H4 (cell line): ENCODE measurements at regions not wholly inside any gene's neighbourhood (a gene's known extent, or its start where the extent isn't known, plus 50 kb on each side); places are given as distances from the start of the nearest gene placed in this dataset.
A peak's percentile ranks its signal among the peaks of the same experiment; 100 is the strongest.

Experiments used
- DNase-seq: peaks from one replicate; pipeline ENCODE4 v3.0.0-alpha.2; 2015; ENCODE audit warnings: low spot score

DNA sequence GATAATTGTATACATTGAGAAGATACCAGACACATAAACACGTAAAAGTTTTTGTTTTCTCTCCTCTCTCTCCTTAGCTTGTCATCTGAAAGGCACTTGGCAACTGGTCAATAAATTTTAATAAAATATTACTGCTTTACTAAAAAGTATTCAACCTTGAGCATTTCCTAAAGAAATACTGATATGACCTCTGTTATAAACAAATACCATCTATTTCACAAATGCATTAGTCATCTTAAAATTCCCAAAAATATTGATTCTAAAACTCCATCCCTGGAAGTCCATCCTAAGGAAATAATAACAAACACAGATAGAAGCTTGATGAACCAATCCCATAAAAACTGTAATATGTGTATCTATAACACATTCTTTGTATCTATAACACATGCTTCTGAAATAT lies 483.2 kb downstream of the TLR4 start:
- DNase-seq = no peak

DNA sequence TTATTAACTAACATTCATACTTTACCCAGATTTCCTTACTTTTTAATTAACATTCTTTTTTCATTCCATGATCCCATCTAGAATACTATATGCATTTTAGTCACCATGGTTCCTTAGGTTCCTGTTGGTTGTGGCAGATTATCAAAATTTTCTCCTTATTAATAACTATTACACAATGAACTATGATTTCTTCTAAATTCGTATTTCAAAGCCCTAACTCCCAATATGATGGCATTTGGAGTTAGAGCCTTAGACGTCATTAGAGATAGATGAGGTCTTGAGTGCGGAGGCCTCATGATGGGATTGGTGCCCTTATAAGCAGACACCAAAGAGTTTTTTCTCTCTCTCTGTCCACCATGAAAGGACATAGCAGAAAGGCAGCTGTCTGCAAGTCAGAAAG lies 485.4 kb downstream of the TLR4 start:
- no peak for DNase-seq

DNA sequence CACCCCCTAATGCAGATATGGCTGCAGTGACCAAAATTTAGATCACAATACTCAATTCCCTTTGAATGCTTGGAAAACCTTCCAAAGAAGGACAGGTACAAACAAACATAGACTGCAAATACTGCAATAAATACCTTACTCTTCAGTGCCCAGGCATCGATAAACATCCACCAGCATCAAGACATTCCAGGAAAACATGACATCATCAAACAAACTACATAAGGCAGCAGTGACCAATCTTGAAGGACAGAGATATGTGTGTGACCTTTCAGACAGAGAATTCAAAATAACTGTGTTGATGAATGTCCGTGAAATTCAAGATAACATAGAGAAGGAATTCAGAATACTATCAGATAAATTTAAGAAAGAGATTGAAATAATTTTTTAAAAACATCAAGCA lies 488.6 kb downstream of the TLR4 start:
- DNase-seq = no peak

DNA sequence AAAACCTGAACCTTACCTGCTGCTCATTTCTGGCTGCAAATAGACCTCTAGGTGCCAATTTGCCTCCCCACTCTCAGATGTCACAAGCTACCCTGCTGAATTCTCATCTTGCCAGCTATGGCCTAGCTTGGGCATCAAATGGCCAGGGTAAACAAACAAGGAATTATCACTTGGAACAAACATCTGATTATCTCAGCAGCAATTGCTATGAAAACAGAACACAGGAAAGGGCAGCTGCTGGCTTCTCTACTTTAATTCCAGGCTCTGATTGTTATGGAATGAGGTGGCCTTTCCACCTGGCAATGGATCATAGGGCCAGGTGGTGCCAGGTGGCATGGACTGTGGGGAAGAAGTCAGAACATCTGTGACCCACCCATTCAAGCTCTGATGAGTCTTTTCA lies 505.1 kb downstream of the TLR4 start:
- DNase-seq = no peak

DNA sequence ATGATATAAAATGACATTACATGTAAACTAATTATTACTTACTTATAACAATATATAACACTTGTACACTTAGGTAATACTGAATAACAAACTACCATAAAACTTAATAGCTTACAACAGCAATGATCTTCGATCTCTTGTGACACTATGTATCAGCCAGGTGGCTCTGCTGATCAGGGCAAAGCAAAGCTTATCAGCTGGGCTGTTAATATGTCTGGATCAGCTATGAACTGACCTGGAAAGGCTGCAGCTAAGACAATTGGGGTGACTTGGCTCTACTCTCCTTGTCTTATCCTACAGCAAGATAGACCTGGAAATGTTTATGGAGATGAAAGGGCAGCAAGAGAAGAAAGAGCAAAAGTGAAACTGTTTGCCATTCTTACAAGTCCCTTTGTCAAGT lies 511.3 kb downstream of the TLR4 start:
- DNase-seq = no peak

DNA sequence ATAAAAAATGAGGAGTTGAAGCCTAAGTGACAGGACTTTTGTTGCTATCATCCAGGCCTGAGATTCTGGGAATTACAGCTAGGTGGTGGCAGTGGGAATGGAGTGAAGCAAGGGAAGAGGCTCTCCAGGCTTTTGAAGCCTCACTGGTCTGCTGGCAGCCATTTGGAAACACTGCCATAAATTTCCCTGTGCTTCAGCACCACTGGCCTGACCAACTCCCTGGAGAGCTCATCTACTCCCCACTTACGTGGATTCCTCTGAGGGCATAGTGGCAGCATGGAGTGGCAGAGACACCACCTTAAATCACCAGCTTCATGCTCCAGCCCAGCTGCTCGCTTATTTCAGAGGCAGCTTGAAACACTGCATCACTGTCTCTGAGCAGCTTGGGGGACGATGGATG lies 518.2 kb downstream of the TLR4 start:
- no peak for DNase-seq

DNA sequence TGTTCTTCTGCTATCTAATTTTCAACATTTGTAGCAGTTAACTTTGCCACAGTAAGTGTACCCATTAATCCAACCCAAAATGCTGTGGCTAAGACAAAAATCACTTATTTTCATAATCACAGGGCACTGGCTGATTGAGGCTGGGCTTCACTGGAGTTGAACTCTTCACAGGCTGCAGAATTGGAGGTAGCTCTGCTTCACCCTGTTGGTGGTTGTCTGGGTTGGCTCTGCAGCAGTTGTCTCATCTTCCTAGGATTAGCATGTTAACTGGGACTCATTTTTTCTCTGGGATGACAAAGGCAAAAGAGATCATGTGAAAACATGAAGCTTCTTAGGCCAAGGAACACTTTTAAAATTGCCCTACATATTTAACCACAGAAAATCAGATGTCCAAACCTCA lies 518.9 kb downstream of the TLR4 start:
- no peak for DNase-seq

DNA sequence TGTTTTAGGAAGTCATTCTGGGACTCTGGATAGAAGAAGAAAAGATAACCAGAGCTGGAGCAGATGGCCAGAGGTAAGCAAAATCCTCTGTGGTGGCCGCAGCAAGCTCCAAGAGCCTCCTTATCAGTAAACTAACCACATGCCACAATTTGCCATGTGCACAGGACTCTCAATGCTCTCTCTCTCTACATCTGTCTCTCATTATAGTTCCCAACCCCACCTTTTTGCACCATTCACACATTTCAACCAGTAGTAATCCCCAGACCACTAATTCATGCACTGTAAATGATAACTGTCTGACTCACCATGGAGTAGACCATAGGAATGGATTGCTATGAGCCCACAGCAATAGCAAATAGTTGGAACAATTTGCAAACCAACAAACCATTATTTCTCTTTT lies 526.1 kb downstream of the TLR4 start:
- DNase-seq = peak; percentile 50

DNA sequence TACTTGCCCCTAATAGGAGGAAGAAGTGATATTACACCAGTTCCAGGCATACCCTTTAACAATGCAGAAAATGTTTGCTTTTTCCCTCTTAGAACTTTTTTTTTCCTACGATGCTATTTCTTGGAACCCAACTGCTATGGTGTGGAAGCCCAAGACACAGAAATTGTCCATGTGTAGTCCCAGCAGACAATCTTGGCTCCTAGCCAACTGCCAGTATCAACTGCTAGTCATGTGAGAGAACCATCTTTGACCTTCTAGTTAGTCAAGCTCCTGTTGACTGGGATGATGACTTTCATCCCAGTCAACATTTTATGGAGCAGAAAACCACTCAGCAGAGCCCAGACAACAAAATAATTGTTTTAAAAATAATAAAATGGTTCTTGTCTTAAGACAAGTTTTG lies 532.4 kb downstream of the TLR4 start:
- DNase-seq = no peak

DNA sequence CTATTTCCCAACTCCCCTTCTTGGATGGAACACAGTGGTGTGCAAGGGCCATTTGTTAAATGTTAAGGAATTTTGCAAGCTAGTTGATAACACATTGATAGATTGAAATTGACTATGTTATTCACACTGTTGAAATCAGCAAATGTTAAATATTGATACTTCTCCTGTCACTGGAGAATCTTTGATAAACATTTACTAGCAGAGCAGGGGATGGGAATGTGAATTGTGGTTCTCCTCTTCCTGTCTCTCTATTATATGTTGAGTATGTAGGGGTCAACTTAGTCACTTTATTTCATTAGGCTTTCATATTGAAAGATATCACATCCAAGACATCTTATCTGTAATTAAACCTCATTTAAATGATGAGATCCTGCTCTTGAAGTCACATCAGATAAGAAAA lies 533.9 kb downstream of the TLR4 start:
- no peak for DNase-seq

DNA sequence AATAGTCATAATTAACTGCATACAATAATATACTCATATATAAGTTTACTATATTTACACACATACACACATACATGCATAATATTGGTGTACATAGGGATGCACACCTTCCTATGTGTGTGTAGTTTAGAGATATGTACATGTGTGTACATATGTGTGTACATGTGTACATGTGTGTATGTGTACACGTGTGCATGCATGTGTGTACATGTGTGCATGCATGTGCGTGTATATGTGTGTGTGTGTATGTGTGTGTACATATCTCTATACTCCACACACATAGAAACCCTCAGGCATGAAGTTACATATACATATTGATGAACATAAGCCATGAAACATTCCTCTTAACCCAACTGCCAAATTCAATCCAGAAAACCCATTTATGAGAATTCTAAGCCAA lies 547.8 kb downstream of the TLR4 start:
- no peak for DNase-seq

DNA sequence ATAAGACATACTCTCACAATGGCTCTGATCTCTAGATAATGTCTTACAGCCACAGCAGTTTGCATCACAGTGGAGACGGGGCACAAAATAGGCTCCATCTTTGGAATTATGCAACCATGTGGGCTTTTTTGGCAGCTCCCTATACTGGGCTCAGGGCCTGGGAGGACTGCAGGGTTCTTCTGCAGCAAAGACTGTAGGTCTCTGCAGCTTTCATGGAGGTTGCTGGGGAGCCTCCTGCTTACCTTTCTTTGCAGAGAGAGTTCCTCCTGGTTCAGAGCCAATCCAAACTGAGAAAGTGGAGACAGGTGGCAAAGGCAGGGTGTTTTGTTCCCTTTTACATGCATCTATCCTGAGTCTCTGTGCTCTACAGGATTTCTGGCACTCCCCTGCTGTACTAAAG lies 558.0 kb downstream of the TLR4 start:
- DNase-seq = no peak

DNA sequence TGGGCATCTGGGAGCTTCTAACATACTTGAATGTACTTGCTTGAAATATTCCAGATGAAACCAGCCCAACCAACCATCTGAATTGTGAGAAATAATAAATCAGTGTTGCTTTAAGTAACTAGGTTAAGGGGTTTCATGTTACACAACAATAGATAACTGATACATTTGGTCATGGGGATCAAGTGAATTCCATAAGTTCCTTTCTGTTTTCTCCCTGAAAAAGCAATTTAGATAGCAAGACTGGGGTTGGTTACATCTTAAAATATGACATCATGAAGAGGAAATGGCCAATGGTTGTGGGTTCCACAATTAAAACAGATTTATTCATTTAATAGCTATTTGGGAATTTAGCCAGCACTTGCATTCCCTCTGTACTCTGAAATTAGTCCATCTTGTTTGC lies 559.7 kb downstream of the TLR4 start:
- DNase-seq = no peak

DNA sequence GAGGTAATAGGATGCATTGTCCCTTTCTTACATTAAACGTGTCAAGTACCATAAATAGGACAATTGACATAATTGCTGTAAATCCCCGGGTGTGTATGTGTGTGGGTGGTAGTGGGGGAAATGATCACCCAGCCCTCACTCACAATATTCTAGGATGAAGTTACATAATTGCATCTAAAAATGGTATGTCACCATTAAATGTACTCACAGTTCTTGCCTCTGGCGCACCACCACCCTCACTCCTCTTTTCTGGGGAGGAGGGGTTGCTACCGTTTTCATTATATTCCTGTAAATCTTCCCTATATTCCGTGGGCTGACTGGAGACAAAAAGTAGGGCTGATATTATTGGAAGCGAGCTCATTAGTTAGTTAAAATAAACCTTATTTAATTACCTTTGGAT lies 563.8 kb downstream of the TLR4 start:
- DNase-seq = no peak

DNA sequence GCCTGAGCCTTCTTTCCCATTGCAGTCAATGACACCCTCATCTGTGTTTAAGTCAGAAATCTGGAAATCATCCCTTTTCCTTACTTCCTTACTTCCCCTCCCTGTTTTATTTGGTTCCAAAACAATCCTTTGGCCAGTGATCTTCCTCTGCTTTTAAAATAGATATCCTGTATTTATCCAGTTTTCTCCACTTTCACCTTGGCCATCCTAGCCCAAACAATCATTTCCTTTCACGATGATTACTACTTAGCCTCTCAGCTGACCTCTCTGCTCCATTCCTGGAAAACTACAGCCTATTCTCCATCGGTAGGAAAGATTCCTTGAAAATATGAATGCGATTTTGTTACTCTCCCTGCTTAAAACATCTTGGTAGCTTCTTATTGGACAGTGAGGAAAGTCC lies 565.4 kb downstream of the TLR4 start:
- no peak for DNase-seq

DNA sequence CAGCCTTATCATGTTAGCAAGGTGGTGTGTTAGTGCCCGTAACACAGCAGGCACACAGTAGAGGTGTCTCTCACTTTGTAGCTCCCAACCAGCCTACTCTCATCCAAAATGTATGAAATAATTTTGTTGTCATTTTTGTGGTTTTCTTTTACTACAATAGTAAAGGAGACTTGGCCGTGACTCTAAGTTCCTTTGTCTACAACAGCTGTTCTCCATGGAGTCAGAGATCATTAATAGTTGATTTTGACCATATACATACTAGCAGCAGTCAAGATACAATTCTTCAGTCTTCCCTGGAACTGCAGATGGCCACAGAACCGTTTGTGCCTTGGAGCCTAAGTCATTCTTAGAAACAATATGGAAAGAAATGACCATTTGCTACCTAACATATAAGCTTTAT lies 567.1 kb downstream of the TLR4 start:
- no peak for DNase-seq

DNA sequence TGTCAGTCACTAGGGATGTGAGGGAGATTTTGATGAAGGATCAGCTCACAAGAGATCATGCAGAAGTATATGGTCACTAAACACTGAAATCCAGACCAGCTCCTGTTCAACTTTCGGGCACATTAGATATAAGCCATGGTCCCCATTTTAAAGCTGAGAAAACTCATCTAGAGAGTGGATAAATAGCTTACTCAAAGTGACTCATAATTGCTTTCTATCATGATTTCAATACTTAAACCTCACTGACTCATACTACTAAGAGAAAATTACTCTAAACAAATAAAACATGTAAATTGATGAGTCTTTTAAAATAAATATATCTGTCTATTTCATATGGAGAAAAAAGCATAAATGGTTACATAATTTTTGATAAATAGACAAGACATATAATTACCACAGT lies 567.7 kb downstream of the TLR4 start:
- no peak for DNase-seq

DNA sequence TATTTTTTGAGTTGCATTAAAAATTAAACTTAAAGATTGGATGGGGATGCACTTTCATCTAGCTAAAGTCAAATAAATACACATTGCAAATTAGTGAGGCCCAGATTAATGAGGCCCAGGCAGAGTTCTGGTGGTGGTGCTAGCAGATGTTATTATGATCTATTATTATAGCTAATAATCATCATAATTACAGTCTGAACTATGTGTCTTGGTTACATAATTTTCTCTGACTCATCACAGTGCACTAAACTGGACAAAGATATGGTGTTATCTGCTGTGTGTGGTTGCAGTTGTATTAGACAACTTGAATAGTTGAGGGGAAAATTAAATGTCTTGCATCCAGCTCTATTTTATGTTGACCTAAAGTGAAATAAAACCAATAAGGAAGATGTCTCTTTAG lies 568.8 kb downstream of the TLR4 start:
- DNase-seq = no peak

DNA sequence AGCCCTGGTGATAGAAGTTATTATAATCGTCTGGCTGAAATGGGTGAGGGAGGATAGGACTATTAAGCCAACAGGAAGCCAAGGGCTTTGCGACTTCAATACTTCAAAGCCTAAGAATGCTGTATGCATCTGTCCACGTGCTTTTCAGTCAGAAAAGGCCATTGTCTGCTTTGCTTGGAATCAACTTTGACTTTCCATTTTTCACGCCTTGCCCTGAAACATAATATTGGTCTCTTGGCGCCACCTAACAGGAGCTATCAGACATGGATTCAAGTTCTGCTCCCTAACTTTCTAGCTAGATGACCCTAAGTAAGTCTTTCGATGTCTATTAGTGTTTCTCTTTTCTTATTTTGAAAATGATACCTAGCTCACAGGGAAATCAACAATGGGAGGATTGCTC lies 572.6 kb downstream of the TLR4 start:
- DNase-seq = no peak

DNA sequence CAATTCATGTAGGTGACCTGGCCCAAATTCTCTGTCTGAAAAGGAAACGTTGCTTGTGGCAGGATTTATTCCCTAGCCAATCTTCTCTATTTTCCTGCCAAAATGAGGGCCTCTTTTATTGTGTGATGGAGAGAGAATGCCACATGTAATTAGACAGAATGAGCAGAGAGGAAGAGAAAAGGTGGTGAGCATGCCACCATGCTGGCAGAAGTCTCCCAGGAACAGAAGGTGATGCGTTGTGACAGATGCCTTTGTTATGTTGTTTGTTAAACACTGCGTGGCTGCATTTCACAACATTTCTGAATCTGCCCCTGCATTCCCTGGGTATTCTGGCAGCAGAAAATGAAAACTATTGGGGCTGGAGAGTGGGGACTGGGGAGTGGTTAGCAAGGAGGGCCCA lies 577.6 kb downstream of the TLR4 start:
- no peak for DNase-seq

DNA sequence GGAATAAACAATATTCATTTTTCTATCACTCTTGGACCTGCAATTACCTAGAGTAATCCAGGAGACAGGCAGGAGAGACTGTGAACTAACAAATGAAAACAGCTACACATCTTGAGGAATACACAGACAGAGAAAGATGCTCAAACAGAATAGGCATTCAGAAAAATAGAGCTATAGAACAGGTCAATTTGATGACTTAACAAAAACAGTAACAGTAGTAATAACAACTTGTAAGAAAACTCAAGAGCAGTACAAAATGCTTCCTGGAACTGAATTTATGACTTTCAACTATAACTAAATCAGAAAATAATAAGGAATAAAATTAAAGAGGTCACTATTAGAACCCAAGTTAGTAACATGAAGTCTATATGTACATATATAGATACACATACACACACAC lies 579.3 kb downstream of the TLR4 start:
- no peak for DNase-seq

DNA sequence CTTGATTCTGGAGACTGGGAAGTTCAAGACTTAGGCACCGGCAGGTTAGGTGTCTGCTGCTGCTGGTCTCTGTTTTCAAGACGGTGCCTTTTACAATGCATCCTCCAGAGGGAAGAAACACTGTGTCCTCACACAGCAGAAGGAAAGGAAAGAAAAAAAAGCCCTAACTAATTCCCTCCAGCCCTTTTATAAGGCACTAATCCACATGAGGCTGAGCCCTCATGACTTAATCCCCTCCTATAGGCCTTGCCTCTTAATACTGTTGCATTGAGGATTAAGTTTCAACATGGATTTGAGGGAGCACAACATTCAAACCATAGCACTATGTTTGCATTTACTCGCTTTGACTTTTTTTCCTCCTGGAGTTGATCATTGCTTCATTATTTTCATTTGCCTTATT lies 585.9 kb downstream of the TLR4 start:
- DNase-seq = no peak

DNA sequence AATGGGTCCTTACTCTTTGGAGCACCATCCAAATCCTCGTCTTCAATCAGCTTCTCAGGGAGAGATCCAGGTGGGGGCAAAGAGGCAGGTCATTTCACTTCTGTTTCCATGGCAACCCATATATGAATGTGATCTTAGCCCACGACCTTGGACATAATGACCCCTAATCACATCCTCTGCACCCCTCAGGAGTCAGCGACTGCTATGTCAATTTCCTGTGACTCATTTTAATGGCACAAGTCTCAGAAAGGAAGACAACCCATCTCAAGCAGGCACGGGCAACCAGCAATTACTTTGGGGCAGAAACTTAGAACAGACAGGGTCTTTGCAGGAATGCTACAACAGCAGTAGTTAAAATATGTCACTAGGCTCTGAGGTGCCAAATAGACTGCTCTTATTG lies 591.2 kb downstream of the TLR4 start:
- no peak for DNase-seq

DNA sequence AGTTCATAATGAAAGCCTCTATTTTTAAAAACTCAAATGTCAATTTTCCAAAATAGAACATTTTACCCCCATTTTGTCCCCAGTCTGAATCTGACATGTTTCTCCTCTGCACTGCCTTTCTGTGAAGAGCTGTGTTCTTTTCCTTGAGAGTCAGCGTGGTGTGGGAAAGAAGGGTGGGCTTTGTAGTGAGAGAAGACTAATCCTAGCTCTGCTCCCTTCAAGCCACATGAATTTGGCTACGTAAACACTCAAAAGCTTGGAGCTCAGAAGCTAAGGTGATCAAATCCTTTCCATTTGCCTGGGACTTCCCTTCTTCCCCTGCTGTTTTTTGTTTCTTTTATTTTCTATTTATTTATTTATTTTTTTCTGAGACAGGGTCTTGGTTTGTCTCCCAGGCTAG lies 598.5 kb downstream of the TLR4 start:
- no peak for DNase-seq

DNA sequence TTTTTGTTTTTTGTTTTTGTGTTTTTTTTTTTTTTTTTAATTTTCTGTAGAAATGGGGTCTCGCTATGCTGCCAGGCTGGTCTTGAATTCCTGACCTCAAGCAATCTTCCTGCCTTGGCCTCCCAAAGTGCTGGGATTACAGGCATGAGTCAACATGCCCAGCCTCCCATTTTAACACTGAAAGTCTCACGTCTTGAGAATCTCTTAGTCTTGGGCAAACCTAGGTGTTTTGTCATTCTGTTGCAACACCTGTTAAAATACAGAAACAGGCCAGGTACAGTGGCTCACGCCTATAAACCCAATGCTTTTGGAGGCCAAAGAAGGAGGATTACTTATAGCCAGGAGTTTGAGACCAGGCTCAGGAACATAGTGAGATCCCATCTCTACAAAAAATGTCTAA lies 599.0 kb downstream of the TLR4 start:
- DNase-seq = no peak
